Hematopoietic multipotent progenitor cell treated with erythropoietin and hydrocortisone succinate and interleukin-3 and kit ligand, for 15 days (in vitro differentiated cells): ENCODE measurements at regions not wholly inside any gene's neighbourhood (a gene's known extent, or its start where the extent isn't known, plus 50 kb on each side); places are given as distances from the start of the nearest gene placed in this dataset.
"Not testable (repeated sequence)": the region's sequence is repeated elsewhere in the genome, so short reads cannot be mapped to it uniquely, and the experiment has no call there.

Source experiments
- DNase-seq: peaks from one replicate; pipeline ENCODE4 v3.0.0-alpha.2; 2015; ENCODE audit warnings: low spot score

DNA sequence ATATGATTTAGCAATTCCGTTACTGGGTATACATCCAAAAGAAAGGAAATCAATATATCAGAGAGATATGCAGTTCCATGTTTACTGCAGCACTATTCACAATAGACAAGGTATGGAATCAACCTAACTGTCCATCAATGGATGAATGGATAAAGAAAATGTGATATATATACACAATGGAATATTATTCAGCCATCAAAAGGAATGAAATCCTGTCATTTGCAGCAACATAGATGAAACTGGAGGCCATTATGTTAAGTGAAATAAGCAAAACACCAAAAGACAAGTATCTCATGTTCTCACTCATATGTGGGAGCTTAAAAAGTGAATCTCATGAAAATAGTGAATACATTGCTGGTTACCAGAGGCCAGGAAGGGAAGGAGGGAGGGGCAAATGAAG, 390.8 kb downstream of the ZFHX3 start:
- DNase-seq: no peak

DNA sequence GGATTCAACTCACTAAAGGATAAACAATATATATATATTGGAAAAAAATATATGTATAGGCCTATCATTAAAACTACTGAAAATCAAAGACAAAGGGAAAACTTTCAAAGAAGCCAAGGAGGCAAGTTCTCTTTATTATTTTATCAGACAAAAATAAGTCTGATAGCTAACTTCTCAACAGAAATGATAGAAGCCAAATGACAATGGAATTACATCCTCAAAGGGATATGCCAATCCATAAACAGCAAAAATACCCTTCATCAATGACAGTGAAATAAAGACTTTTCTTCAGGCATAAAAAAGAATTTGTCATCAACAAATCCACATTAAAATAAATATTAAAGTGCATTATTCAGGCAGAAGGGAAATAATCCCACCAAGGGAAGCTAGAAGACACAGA, 393.4 kb downstream of the ZFHX3 start:
- no peak for DNase-seq

DNA sequence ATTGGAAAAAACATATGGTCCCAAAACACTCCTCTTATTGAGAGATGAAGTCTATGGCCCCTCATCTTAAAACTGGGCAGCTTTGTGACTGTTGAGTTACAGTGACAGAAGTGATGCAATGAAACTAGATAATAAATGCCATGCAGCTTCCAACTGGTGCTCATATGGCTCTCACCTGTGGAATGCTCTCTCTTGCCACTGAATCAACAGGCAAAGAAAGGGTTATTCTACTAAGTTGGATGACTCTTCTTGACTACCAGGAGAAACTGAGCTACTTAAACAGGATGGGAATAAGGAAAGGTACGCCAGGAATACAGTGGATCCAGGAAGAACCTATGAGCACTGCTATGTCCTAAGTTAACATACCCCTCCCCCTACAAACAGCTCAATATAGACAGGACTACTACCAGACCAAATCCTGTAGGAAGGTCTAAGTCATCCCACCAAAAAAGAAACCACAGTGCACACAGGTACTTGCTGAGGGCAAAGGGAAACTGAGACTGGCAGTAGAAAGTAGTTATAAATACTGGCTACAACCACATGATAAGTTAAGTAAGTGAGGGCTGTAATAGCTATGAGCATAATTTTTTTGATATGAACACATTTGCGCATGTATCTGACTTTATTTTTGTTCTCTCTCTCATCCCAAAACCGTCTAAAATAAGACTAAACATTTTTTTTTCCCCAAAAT, 398.5 kb downstream of the ZFHX3 start:
- DNase-seq: no peak

DNA sequence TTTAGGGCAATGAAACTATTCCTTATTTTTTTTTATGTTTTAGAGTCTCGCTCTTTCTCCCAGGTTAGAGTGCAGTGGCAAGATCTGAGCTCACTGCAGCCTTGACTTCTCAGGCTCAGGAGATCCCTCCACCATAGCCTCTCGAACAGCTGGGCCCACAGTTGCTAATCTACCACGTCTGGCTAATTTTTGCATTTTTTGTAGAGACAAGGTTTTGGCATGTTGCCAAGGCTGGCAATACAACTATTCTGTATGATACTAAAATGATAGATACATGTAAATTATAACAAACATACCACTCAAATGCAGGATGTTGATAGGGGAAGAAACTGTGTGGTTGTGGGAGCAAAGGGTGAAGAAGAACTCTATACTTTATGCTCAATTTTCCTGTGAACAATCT, 401.3 kb downstream of the ZFHX3 start:
- peak; percentile 36 for DNase-seq

DNA sequence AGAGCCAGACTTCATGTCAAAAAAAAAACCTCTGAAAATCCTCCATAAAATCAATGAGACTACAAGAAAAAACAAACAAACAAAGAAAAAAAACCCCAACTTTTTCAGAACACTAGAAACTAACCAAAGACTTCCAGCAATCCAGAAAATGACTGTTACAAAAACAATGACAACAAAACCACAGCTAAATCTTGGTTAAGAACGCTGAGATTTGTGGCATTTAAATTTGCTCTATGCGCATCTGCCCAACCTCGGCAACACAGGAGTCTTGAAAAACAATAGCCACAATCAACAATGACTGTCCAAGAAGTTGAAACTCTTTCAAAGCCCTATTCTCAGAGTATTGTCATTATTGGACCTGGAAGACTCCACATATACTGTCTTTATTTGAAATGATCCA, 402.4 kb downstream of the ZFHX3 start:
- DNase-seq: no peak

DNA sequence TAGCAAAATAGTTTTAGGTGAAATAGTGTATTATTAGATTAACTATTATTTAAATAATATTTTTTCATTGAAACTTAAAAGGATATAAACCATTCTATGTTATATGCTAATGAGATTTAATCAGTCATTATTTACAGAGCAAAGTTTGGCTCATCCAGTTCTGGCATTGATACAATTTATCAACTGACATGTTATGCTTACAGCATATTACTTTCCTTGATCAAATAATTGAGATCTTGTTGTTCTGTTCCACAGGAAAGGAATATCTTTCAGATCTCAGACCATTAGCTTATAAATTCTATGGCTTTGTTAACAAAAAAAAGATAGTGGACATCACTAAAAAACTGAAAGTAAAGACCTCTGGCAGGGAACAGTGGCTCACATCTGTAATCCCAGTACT, 403.0 kb downstream of the ZFHX3 start:
- DNase-seq: no peak

DNA sequence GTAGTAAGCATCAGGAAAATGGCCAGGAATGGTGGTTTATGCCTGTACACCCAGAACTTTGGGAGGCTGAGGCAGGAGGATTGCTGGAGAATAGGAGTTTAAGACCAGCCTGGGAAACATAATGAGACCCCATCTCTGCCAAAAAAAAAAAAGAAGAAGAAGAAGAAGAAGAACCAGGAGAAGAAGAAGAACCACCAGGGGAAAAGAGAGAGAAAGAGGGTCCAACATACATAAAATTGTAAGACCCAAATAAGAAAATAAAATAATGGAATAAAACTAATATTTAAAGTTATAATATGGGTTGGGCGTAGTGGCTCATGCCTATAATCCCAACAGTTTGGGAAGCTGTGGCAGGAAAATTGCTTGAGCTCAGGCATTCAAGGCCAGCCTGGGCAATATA, 408.4 kb downstream of the ZFHX3 start:
- no peak for DNase-seq

DNA sequence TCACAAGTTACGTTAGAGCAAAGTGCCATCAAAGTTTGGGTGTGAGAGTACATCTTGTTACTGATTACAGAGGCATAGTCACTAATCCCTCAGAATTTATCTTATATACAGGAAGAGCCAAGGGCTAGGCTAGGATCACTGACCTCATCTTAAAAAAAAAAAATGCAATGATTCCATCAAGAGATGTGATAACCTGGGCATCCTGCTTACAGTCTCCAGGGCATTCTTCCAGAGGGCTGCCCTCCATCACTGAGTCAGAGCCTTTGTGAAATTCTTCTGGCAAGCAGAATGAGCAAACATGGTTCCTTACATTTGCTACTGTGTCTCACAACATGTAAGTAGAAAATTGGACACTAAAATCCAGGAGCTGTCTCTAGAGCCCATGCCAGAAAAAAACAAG, 410.6 kb downstream of the ZFHX3 start:
- no peak for DNase-seq

DNA sequence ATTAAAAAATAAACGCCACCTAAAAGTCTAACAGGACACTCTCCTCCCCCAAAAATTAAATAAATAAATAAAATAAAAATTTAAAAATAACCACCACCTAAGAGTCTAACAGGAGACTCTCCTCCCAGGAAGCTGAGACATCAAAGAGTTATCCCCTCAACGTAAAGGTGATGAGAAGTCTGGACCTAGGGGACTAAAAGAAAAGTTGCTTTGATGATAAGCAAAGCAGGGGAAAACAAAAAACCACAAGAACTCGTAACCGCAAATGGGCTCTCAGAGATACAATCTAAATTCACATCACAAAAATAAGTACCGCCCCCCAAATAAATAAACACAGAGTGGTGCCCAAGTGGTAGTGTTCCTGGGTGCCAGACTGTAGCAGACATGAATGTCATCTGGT, 412.2 kb downstream of the ZFHX3 start:
- no peak for DNase-seq

DNA sequence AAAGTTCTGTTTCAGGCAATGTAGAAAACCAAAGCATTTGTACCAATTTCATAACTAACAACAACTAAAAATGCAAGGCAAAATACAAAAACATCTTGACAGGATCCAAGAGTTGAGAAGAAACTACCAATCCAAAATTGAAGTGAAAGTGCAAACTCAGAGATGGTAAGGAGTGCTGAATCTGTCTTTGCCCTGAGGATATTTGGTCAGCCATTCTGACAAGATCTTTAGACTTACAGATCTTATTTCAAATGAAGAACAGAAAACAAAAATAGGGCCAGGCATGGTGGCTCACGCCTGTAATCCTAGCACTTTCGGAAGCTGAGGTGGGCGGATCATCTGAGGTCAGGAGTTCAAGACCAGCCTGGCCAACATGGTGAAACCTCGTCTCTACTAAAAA, 412.8 kb downstream of the ZFHX3 start:
- no peak for DNase-seq

DNA sequence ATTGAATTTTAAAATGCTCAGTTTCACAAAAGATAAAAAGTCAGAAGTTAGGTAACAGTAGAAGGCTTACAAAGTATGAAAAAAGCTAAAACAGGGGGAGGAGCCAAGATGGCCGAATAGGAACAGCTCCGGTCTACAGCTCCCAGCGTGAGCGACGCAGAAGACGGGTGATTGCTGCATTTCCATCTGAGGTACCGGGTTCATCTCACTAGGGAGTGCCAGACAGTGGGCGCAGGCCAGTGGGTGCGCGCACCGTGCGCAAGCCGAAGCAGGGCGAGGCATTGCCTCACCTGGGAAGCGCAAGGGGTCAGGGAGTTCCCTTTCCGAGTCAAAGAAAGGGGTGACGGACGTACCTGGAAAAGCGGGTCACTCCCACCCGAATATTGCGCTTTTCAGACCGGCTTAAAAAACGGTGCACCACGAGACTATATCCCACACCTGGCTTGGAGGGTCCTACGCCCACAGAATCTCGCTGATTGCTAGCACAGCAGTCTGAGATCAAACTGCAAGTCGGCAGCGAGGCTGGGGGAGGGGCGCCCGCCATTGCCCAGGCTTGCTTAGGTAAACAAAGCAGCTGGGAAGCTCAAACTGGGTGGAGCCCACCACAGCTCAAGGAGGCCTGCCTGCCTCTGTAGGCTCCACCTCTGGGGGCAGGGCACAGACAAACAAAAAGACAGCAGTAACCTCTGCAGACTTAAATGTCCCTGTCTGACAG, 420.6 kb downstream of the ZFHX3 start:
- not testable (repeated sequence) for DNase-seq

DNA sequence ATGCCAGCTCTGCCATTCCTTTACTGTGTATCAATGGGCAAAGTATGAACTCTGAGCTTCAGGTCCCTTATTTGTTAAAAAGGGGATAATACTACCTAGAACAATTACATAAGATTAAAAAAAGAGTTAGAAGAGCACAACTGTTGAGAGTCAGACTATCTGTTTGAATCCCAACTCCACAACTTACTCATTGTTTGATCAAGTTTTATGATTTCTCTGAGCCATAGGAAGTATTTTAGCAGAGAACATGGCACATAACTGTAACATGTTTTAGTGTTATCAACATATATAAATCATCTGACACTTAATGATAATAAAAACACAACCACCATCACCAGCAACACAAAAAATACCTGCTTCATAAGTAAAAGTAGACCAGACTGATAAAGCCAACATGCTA, 421.3 kb downstream of the ZFHX3 start:
- DNase-seq: no peak

DNA sequence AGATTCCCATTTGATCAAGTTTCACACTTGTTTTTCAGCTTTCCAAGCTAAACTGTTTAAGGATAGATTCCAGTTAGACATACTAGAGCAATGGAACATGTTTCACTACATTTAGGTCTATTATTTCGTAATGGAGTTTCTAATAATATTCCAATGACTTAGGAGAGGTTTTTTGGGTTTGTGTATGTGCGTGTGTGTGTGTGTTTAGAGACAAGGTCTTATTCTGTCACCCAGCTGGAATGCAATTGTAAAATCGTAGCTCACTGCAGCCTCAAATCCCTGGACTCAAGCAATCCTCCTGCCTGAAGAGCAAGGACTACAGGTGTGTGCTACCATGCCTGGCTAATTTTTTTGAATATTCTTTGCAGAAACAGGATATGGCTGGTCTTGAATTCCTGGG, 426.3 kb downstream of the ZFHX3 start:
- no peak for DNase-seq

DNA sequence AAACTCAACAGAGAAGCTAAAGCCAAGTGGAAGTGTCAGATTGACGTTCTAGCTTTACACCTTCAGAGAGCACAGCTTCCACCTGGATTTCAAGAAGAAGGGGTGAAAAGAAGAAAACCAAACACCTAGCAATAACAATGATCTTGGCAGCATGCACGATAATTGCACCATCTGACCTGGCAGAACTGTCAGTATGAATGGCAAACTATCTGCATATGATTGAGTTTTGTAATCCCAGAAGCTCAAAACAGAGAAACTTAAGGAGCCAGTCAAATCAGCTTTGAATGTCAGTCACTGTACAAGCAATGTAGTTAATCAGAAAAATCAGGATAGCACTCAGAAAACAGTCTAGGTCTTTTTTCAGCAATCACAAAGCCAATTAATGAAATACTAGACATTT, 427.1 kb downstream of the ZFHX3 start:
- no peak for DNase-seq

DNA sequence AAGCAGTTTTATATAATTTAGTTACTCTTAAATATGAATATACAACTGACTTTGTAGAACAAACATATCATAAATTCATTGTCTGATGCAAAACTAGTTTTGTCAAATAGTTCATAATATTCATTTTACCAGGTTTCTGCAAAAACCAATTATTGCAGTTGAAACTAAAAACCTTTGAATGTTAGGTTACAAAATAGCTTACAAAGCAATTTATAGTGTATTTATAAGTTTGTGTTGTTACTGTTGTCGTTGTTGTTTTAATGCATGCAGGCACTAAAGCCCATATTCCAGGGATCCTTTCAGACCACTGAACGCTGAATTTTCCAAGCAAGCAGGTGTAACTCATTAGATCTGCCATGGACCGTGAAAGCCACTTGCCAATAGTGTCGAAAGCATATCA, 427.6 kb downstream of the ZFHX3 start:
- no peak for DNase-seq

DNA sequence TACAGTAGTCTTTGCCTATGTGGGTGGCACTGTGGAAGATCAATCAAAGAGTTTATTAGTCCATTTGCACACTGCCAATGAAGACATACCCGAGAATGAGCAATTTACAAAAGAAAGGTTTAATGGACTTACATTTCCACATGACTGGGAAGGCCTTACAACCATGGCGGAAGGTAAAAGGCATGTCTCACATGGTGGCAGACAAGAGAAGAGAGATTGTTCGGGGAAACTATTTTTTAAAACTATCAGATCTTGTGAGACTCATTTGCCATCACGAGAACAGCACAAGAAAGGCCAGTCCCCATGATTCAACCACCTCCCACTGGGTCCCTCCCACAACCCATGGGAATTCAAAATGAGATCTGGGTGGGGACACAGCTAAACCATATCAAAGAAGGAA, 432.1 kb downstream of the ZFHX3 start:
- DNase-seq: no peak

DNA sequence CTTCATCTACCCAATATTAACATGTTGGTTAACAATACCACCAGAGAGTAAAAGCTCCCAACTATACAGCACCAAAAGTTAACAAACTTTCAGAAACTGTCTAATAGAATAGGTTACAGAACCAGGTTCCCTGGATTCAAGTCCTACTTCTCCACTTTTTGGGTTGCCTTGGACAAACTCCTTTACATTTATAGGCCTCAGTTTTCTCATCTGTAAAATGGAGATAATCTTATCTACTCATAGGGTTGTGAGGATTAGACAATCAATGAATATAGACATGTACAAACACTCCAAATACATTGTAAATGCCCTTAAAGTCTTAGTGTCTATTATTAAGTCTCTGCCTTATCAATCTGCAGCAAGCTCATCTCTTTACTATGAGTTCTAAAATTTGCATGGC, 435.2 kb downstream of the ZFHX3 start:
- DNase-seq: no peak

DNA sequence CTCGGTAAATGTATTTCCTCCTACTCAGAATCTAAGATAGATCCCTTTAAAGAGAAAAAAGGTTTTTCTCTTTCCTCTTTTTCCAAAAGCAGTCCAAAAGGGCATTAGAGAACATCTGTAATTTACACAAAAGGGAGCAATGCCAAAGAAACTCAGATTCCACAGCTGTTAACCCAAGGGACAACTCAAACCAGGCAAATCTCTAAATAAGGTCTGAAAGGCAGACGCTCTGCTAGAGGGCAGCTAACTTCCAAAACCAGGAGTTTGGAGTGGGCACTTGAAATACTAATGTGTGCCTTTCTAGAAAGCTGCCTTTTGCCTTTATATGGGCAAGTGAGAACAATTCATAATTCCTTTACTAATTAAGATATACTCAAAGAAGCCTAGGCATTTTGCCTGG, 435.7 kb downstream of the ZFHX3 start:
- DNase-seq: no peak

DNA sequence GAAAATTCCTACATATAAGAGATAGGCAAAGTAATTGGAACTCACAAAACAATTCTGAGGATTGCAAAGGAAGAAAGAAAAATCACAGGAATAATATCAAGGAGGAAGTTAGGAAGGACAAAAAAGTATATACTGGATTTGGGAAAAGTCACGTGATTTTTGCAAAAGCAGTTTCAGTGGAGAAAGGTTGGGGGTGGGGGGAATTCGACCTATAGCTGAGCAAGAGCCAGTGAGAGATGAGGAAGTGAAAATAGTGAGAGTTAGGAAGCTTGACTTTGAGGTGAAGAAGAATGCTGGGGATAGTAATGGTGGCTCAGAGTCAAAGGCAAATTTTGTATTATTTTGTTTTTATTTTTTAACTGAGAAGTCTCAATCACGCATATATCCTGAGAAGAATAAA, 438.0 kb upstream of the PMFBP1 start:
- no peak for DNase-seq

DNA sequence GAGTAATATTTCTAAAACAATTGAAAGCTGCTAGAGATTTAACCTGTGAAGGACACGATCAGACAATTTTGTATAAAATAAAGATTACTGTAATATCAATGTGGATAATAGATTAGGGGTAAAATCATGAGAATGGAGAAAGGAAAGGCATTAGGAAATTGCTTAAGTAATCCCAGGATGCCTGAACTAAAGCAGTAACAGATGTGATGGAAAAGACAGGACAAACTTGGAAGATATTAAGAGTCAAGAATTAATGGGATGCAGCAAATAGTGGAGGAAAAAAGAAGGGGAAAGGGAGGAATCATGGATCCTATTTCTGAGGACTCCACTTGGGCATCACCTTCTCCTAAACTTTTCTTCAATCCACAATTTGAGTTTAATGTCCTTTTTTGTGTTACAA, 437.1 kb upstream of the PMFBP1 start:
- no peak for DNase-seq

DNA sequence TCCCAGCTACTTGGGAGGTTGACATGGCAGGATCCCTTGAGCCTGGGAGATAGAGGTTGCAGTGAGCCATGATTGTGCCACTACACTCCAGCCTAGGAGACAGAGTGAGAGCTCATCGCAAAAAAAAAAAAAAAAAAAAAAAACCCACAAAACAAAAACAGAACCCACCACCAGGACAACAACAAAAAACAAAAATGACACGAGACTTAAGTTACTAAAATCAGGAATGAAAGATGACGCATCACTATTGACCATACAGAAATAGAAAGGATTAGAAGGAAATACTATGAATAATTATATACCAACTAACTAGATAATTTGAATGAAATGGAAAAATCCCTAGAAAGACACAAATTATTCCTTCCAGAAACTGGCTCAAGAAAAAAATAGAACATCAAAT, 432.4 kb upstream of the PMFBP1 start:
- DNase-seq: no peak

DNA sequence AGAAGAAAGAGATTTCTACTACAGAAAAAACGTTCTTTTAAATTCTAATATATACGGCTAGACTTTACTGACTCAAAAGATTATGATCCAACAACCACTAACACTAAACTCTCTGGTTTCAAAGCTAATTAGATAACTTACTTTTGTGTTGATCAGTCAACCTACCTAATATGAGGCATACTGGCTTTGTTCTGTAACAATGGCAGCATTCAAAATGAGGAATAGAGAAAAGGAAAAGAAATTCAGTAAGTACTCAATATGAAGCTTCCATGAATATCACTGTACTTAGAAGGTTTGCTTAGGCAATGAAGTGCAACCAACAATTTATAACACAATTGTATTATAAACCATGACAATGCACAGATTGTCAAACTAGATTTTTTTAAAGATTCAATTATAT, 430.5 kb upstream of the PMFBP1 start:
- DNase-seq: no peak

DNA sequence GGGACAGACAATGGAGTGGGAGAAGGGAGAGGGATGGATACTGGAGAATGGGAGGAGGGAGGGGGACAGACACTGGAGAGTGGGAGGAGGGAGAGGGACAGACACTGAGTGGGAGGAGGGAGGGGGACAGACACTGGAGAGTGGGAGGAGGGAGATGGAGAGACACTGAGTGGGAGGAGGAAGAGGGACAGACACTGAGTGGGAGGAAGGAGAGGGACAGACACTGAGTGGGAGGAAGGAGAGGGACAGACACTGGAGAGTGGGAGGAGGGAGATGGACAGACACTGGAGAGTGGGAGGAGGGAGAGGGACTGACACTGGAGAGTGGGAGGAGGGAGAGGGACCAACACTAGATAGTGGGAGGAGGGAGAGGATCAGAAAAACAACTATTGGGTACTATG, 426.7 kb upstream of the PMFBP1 start:
- no peak for DNase-seq

DNA sequence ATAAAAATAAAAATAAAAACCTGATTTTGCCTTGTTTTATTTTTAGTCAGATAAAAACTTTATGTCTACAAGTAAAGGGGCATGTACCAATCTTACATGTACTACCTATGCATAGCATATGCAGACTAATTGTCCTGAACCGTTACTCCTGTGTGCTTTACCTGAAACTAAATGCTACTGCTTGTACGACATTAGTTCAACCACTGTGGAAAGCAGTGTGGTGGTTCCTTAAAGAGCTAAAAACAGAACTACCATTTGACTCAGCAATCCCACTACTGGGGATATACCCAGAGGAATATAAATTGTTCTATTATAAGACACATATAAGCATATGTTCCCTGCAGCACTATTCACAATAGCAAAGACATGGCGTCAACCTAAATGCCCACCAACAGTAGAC, 426.0 kb upstream of the PMFBP1 start:
- DNase-seq: no peak
